OCI-LY1 (cell line): ENCODE measurements at regions not wholly inside any gene's neighbourhood (a gene's known extent, or its start where the extent isn't known, plus 50 kb on each side); places are given as distances from the start of the nearest gene placed in this dataset.

ENCODE experiments used
- H2AFZ ChIP-seq: fragments of 200-600 bp; sonication (generic), shearing (Covaris generic); 2 replicates; pipeline ENCODE4 v1.6.0; 2014; ENCODE audit warnings: antibody characterized with exemption, mild to moderate bottlenecking, low read length
- H3F3A ChIP-seq: fragments of 200-600 bp; sonication (generic), shearing (Covaris generic); 2 replicates; pipeline ENCODE4 v1.6.0; 2014; ENCODE audit warnings: mild to moderate bottlenecking, antibody characterized with exemption, low read length, moderate library complexity; ENCODE audit not compliant: insufficient read depth
- H3K27ac ChIP-seq: fragments of 200-600 bp; sonication (generic); 2 replicates; pipeline ENCODE4 v1.5.1; 2014; ENCODE audit warnings: low read length, mixed run types, mild to moderate bottlenecking, low read depth; ENCODE audit not compliant: poor library complexity, severe bottlenecking
- H3K27me3 ChIP-seq: fragments of 200-600 bp; sonication (generic); 2 replicates; pipeline ENCODE4 v1.6.0; 2014; ENCODE audit warnings: antibody characterized with exemption, mild to moderate bottlenecking, low read length, moderate library complexity; ENCODE audit not compliant: insufficient read depth
- H3K36me3 ChIP-seq: fragments of 200-600 bp; sonication (generic); 2 replicates; pipeline ENCODE4 v1.6.1; 2014; ENCODE audit warnings: mild to moderate bottlenecking, antibody characterized with exemption, low read length, moderate library complexity, mixed read lengths; ENCODE audit not compliant: insufficient read depth
- H3K4me1 ChIP-seq: fragments of 200-600 bp; sonication (generic); 2 replicates; pipeline ENCODE4 v1.5.1; 2014; ENCODE audit warnings: mild to moderate bottlenecking, low read length, moderate library complexity; ENCODE audit not compliant: insufficient read depth, severe bottlenecking
- H3K4me2 ChIP-seq: fragments of 200-600 bp; sonication (generic), shearing (Covaris generic); 2 replicates; pipeline ENCODE4 v1.6.1; 2014; ENCODE audit warnings: low read length
- H3K4me3 ChIP-seq: fragments of 200-600 bp; sonication (generic); 2 replicates; pipeline ENCODE4 v1.5.1; 2014; ENCODE audit warnings: low read length, low read depth, mild to moderate bottlenecking, mixed read lengths; ENCODE audit not compliant: poor library complexity, severe bottlenecking
- H3K79me2 ChIP-seq: fragments of 200-600 bp; shearing (Covaris generic); 2 replicates; pipeline ENCODE4 v1.6.1; 2016; ENCODE audit warnings: mixed run types, low read length, mixed read lengths; ENCODE audit not compliant: insufficient read depth
- H3K9ac ChIP-seq: fragments of 200-600 bp; sonication (generic), shearing (Covaris generic); 2 replicates; pipeline ENCODE4 v1.6.1; 2014; ENCODE audit warnings: mild to moderate bottlenecking, low read length, mixed read lengths
- H3K9me2 ChIP-seq: fragments of 200-600 bp; sonication (generic), shearing (Covaris generic); 2 replicates; pipeline ENCODE4 v1.6.1; 2014; ENCODE audit warnings: low read depth, mild to moderate bottlenecking, low read length, mixed read lengths
- H3K9me3 ChIP-seq: fragments of 200-600 bp; shearing (Covaris generic); 2 replicates; pipeline ENCODE4 v1.6.1; 2014; ENCODE audit warnings: low read length, mixed read lengths
- H4K20me1 ChIP-seq: fragments of 200-600 bp; sonication (generic), shearing (Covaris generic); 2 replicates; pipeline ENCODE4 v1.6.0; 2016; ENCODE audit warnings: mild to moderate bottlenecking, low read length; ENCODE audit not compliant: insufficient read depth
- EZH2 ChIP-seq: fragments of 200-600 bp; sonication (generic), shearing (Covaris generic); IDR thresholded peaks from 2 replicates; pipeline ENCODE4 v1.8.0; 2017; ENCODE audit warnings: borderline replicate concordance, mixed run types, mild to moderate bottlenecking, antibody characterized with exemption, low read length, moderate library complexity, mixed read lengths
- TF ChIP-seq, protein P1 (sequence below): fragments of 200-600 bp; sonication (generic), shearing (Covaris generic); IDR thresholded peaks from 2 replicates; pipeline ENCODE4 v1.5.1; 2017; ENCODE audit warnings: mild to moderate bottlenecking, antibody characterized with exemption, low read length, moderate library complexity, mixed read lengths

DNA sequence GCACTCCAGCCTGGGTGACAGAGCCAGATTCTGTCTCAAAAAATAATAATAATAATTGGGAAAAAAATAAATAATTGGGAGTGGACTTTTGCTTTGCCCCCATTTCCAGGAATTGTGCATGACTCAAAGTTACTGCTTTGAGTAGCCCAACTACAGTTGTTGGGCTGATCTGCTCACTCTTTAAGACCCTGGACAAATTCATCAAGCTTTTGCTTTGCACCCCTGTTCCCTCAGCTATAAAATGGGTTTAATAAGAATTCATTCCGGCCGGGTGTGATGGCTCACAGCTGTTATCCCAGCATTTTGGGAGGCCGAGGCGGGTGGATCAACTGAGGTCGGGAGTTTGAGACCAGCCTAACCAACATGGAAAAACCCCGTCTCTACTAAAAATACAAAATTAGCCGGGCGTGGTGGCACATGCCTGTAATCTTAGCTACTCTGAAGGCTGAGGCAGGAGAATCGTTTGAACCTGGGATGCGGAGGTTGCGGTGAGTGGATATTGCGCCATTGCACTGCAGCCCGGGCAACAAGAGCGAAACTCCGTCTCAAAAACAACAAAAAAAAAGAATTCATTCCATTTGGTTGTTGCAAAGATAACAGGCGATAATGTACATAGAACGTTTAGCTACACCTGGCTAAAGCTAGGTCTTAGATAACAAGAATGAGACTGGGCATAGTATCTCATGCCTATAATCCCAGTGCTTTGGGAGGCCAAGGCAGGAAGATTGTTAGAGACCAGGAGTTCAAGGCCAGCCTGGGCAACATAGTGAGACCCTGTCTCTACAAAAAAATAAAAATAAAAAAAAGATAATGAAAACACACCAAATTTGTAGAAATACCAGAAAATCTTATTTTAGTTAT is 87.9 kb upstream of the ZNF217 start:
- H3K79me2 ChIP-seq: no peaks in the 10 kb centered on the region
- TF ChIP-seq, protein P1, sequence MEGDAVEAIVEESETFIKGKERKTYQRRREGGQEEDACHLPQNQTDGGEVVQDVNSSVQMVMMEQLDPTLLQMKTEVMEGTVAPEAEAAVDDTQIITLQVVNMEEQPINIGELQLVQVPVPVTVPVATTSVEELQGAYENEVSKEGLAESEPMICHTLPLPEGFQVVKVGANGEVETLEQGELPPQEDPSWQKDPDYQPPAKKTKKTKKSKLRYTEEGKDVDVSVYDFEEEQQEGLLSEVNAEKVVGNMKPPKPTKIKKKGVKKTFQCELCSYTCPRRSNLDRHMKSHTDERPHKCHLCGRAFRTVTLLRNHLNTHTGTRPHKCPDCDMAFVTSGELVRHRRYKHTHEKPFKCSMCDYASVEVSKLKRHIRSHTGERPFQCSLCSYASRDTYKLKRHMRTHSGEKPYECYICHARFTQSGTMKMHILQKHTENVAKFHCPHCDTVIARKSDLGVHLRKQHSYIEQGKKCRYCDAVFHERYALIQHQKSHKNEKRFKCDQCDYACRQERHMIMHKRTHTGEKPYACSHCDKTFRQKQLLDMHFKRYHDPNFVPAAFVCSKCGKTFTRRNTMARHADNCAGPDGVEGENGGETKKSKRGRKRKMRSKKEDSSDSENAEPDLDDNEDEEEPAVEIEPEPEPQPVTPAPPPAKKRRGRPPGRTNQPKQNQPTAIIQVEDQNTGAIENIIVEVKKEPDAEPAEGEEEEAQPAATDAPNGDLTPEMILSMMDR: no peak
- TF ChIP-seq EZH2: no peak
- H3K4me2 ChIP-seq: peak overlapping the region; percentile 47

DNA sequence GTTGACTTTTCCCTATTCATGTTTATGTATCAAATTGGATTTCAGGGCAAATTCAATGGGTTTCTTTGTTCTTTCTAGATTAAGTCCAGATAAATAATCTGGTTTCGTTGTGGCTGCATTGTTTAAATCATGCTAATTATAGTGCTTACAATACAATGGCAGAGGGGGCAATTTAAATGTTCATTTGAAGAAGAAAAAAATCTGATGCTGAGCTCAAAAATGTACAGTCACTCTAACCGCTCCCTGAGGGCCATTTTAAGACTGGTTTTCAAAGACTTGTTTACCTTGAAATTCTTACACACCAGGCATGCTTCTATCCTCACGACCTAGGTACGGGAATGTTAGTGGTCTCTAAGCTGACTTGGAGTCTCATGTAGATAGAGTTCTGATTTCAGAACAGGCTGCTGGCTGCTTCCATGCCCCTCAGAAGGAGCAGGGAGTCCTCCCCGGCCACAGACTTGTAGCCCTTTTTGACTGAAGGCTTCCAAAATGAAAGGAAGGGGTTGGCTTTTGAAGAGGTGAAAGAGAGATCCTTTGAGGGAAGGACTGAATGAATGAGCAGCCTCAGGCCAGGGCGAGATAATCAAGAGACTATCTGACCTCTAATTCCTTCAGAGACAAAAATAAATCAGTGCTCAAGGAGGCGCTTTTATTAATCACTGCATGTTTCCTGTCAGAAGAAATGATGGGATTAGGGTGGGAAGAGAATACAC is 86.1 kb upstream of the ZNF217 start:
- Histone ChIP-seq H3K79me2 (no peaks in the 10 kb centered on the region), H3K4me2 (peak overlapping the region; percentile 64), H4K20me1 (no peaks in the 10 kb centered on the region), H3K27ac (peak overlapping the region; percentile 97), H3K9me3 (no peaks in the 10 kb centered on the region), H3K9ac (peak overlapping the region; percentile 69), H3F3A (no peaks in the 10 kb centered on the region), H3K4me1 (peaks cover 60% of the 10 kb centered on the region), H2AFZ (no peak overlapping the region), H3K27me3 (no peaks in the 10 kb centered on the region), H3K36me3 (no peaks in the 10 kb centered on the region), H3K9me2 (no peaks in the 10 kb centered on the region), H3K4me3 (peak overlapping the region; percentile 41)
- TF ChIP-seq EZH2: no peak

More for the DNA sequence above, 87.9 kb upstream of the ZNF217 start:
- Histone ChIP-seq H3K4me3 (no peak overlapping the region), H3K9me3 (no peaks in the 10 kb centered on the region), H3K27ac (peak overlapping the region; percentile 97), H3K9ac (peak overlapping the region; percentile 17; the same call in 1 of the 2 replicates), H3F3A (no peaks in the 10 kb centered on the region), H3K4me1 (peaks cover 75% of the 10 kb centered on the region), H2AFZ (no peak overlapping the region), H3K36me3 (no peaks in the 10 kb centered on the region), H3K27me3 (no peaks in the 10 kb centered on the region), H4K20me1 (no peaks in the 10 kb centered on the region), H3K9me2 (no peaks in the 10 kb centered on the region)

DNA sequence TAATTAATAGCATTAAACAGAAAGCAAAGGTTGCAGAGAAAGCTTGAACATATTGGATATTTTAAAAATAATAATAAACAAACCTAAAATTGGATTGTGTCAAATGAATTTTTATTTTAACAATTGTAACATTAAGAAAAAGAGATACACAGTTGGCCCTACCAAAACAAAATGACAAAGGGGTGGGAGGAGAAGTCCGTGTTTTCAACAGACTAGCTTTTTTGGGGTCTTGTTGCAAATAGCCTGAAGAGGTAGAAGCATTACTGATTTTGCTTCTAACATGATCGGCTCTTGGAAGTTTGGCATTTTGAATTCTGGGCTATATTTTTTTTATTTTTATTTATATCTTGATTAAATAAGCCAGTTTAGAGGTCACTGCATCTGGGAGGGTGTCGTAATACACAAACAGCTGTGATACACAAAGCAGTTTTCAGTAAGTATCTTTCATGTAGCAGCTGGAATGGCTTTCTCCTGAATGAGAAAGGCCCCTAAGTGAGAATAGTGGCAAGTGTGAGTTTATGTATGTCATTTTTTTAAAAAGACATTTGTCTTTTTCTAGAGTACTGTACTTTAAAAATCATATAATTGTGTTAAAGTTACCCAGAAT is 85.5 kb upstream of the ZNF217 start:
- TF ChIP-seq EZH2: no peak
- TF ChIP-seq, protein P1: no peak
- Histone ChIP-seq H3K4me1 (peaks cover 57% of the 10 kb centered on the region), H3K9me3 (no peaks in the 10 kb centered on the region), H2AFZ (peak overlapping the region; percentile 62), H3F3A (no peaks in the 10 kb centered on the region), H3K4me2 (peak overlapping the region; percentile 64), H3K36me3 (no peaks in the 10 kb centered on the region), H4K20me1 (no peaks in the 10 kb centered on the region), H3K27me3 (no peaks in the 10 kb centered on the region), H3K27ac (peak overlapping the region; percentile 97), H3K4me3 (peak overlapping the region; percentile 41), H3K9me2 (no peaks in the 10 kb centered on the region), H3K9ac (peak overlapping the region; percentile 69), H3K79me2 (no peaks in the 10 kb centered on the region)
